Osteocyte (in vitro differentiated cells): ENCODE measurements at regions not wholly inside any gene's neighbourhood (a gene's known extent, or its start where the extent isn't known, plus 50 kb on each side); places are given as distances from the start of the nearest gene placed in this dataset.

Source experiments
- DNase-seq: peaks from one replicate; pipeline ENCODE4 v3.0.0; 2021; ENCODE audit warnings: mixed read lengths; ENCODE audit not compliant: unreplicated experiment; ENCODE audit errors: extremely low spot score
- H3K27ac Mint-ChIP-seq: one replicate; pipeline ENCODE4 v1.8.0; 2021; ENCODE audit warnings: mild to moderate bottlenecking, mixed read lengths; ENCODE audit not compliant: unreplicated experiment
- H3K27me3 Mint-ChIP-seq: one replicate; pipeline ENCODE4 v1.8.0; 2021; ENCODE audit warnings: mixed read lengths; ENCODE audit not compliant: unreplicated experiment
- H3K36me3 Mint-ChIP-seq: one replicate; pipeline ENCODE4 v1.8.0; 2021; ENCODE audit warnings: mixed read lengths; ENCODE audit not compliant: unreplicated experiment
- H3K4me1 Mint-ChIP-seq: one replicate; pipeline ENCODE4 v1.8.0; 2021; ENCODE audit warnings: mixed read lengths; ENCODE audit not compliant: unreplicated experiment
- H3K4me3 Mint-ChIP-seq: one replicate; pipeline ENCODE4 v1.8.0; 2021; ENCODE audit warnings: mild to moderate bottlenecking, moderate library complexity, mixed read lengths; ENCODE audit not compliant: unreplicated experiment
- H3K9me3 Mint-ChIP-seq: one replicate; pipeline ENCODE4 v1.8.0; 2021; ENCODE audit warnings: mixed read lengths; ENCODE audit not compliant: unreplicated experiment
- TF ChIP-seq, protein P1 (sequence below): fragments of 200-600 bp; sonication (generic); IDR thresholded peaks from 2 replicates; pipeline ENCODE4 v1.5.0; 2021; ENCODE audit warnings: antibody characterized with exemption, mild to moderate bottlenecking, moderate library complexity

DNA sequence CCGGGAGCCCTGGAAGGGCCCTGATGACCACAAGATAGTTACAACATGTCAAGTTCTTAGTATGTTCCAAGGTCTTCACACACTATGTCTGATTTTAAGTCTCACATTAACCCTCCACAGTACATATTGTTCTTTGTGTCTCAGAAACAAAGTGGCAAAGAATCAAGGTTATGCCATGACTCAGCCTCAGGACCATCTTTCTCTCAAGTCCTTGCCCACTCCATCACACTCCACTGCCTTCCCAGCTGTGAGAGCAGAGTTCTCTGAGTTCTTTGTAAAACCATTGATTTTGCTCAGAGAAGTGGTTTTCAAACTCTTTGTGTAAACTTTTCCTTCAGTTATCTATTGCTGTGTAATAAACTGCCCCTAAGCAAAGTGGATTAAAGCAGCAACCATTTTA lies 67.9 kb upstream of the C3orf80 start:
- DNase-seq: no peak
- Mint-ChIP-seq H3K9me3 (no peaks in the 10 kb centered on the region), H3K4me1 (no peaks in the 10 kb centered on the region), H3K4me3 (no peak overlapping the region), H3K27me3 (peaks cover 8% of the 10 kb centered on the region), H3K36me3 (no peaks in the 10 kb centered on the region), H3K27ac (no peak overlapping the region)
- TF ChIP-seq, protein P1, sequence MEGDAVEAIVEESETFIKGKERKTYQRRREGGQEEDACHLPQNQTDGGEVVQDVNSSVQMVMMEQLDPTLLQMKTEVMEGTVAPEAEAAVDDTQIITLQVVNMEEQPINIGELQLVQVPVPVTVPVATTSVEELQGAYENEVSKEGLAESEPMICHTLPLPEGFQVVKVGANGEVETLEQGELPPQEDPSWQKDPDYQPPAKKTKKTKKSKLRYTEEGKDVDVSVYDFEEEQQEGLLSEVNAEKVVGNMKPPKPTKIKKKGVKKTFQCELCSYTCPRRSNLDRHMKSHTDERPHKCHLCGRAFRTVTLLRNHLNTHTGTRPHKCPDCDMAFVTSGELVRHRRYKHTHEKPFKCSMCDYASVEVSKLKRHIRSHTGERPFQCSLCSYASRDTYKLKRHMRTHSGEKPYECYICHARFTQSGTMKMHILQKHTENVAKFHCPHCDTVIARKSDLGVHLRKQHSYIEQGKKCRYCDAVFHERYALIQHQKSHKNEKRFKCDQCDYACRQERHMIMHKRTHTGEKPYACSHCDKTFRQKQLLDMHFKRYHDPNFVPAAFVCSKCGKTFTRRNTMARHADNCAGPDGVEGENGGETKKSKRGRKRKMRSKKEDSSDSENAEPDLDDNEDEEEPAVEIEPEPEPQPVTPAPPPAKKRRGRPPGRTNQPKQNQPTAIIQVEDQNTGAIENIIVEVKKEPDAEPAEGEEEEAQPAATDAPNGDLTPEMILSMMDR: no peak

DNA sequence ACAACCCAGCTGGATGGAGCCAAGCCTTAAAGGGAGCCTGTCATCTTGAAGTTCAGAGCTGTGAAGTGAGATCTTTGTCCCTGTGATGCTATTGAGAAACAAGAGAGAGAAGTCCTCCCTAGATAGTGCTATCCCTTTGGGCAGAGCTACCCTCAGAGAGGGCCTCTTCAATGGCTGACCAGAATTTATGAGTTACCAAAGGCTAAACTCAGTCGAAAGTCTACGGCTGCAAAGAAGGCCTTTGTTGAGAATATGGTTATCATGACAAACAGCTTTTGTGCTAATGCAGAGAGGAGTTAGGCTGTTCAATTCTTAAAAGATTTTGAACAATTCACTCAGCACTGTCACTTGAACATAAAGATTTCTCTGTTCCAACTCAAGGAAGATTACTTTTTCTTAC lies 65.9 kb upstream of the C3orf80 start:
- Mint-ChIP-seq H3K9me3 (no peaks in the 10 kb centered on the region), H3K4me1 (no peaks in the 10 kb centered on the region), H3K4me3 (no peak overlapping the region), H3K27me3 (peaks cover 8% of the 10 kb centered on the region), H3K36me3 (no peaks in the 10 kb centered on the region), H3K27ac (no peak overlapping the region)
- TF ChIP-seq, protein P1: no peak
- DNase-seq: no peak

DNA sequence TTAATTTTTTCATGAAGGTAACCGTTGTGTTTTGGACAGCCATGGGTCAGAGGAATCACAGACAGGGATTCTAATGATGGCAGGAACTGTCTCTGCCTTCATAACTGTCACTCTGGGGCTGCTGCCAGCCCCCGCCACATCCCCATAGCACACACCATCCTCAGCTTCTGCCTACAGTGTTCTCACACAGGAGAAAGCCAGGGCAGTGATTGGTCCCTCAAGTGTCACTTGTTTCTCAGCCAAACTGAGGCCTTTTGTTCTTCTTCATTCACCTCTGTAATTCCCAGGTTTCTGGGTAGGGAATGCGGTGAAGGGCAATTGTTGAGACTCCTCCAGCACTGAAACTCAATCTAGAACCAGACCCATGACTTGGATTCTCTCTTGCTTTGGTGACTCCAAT lies 65.4 kb upstream of the C3orf80 start:
- Mint-ChIP-seq H3K9me3 (no peaks in the 10 kb centered on the region), H3K27ac (no peak overlapping the region), H3K4me1 (no peaks in the 10 kb centered on the region), H3K27me3 (peaks cover 6% of the 10 kb centered on the region), H3K36me3 (no peaks in the 10 kb centered on the region), H3K4me3 (no peak overlapping the region)
- no peak for DNase-seq
- TF ChIP-seq, protein P1: no peak

DNA sequence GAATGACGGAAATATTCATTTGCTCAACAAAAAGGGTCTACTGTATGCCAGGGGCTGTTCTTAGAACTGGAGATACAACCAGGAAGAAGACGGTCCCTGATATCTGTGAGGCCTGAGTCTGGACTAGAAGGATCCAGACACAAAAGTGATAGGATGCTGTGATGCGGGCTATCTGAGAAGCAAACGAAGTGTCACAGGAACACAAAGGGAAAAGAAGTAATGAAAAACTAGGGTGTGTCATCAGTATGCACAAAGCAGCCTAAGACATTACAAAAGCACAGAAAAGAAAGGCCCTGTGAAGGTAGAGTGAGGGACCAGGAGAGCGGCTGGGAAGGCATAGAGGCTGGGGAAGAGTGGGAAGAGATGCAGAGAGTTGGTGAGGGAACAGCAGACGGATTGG lies 63.3 kb upstream of the C3orf80 start:
- no peak for DNase-seq
- H3K4me3 Mint-ChIP-seq: no peak overlapping the region
- H3K27ac Mint-ChIP-seq: no peak overlapping the region
- H3K36me3 Mint-ChIP-seq: peaks cover 2% of the 10 kb centered on the region
- H3K9me3 Mint-ChIP-seq: peaks cover 6% of the 10 kb centered on the region
- H3K4me1 Mint-ChIP-seq: no peaks in the 10 kb centered on the region
- TF ChIP-seq, protein P1: no peak
- H3K27me3 Mint-ChIP-seq: peaks cover 6% of the 10 kb centered on the region

DNA sequence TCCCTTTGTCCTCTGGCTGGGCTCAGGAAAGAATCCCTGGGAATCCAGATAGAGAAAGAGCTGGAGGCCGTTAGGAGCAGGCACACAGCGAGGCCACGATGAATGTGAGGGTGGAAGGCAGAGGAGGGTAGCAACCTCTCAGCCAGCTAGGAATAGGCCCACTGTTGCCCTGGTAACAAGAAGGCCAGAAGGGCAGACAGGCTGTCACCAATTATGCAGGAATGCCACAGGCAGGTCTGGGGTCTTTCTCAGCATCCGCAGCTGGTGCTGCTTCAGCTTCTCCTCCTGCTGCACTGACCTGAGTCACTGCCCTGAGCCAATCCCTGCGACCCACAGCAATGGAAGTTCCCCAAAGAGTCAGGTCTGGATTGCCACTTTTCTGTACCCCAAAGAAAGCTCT lies 62.8 kb upstream of the C3orf80 start:
- Mint-ChIP-seq H3K36me3 (peaks cover 2% of the 10 kb centered on the region), H3K4me1 (no peaks in the 10 kb centered on the region), H3K4me3 (no peak overlapping the region), H3K27ac (no peak overlapping the region), H3K9me3 (peaks cover 6% of the 10 kb centered on the region), H3K27me3 (peaks cover 3% of the 10 kb centered on the region)
- TF ChIP-seq, protein P1: no peak
- no peak for DNase-seq
